ENCODE measurements at regions not wholly inside any gene's neighbourhood (a gene's known extent, or its start where the extent isn't known, plus 50 kb on each side); places are given as distances from the start of the nearest gene placed in this dataset.

DNA sequence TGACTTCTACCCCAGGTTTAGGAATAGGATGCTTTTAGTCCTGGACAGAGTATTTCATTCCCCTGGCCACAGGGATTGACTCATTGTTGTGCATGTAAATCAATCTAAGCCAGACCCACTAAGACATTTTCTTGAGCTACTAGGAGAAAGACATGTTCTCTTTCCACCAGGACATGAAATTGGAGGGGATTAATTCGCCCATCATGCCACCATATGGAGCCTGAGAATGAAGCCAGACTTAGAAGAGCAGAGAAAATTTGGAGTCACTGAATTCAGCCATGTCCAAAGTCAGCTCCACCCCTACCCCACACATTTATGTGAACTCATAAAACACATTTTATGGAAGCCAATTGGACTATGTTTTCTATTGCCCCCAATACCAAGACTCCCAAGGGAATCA is 322.5 kb downstream of the NFIB start:
- DNase-seq: no peak
- Histone ChIP-seq H3K4me1 (ENCODE audit: control insufficient read depth in 2 of 2, insufficient read depth in 2 of 2, low read length in 2 of 2) (no peaks in the 10 kb centered on the region), H3K27me3 (replicated peaks in 1 of 4; ENCODE audit: control extremely low read depth in 1 of 4, control insufficient read depth in 3 of 4, insufficient read depth in 4 of 4, low read length in 3 of 4) (no peaks in the 10 kb centered on the region), H3K36me3 (replicated peaks in 1 of 2; ENCODE audit: control extremely low read depth in 1 of 2, control insufficient read depth in 1 of 2, extremely low read depth in 1 of 2, insufficient read depth in 2 of 2, low read length in 1 of 2) (no peaks in the 10 kb centered on the region), H3K4me2 (replicated peaks; ENCODE audit: low read depth, low read length, poor library complexity, severe bottlenecking) (no peak overlapping the region), H3K79me2 (ENCODE audit: control insufficient read depth, insufficient read depth, low read length) (no peaks in the 10 kb centered on the region), H3K9ac (ENCODE audit: low read length) (no peak overlapping the region), H3K9me3 (ENCODE audit: control extremely low read depth in 1 of 3, control insufficient read depth in 2 of 3, insufficient read depth in 1 of 3, low read length in 2 of 3) (peaks cover 0 to 16% (median 0%) of the 10 kb centered on the region in 3 donors), H3K27ac (ENCODE audit: low read length in 2 of 2) (no peak overlapping the region), H2AFZ (ENCODE audit: insufficient read depth, low read depth, low read length, poor library complexity, severe bottlenecking) (no peak overlapping the region), H4K20me1 (ENCODE audit: control insufficient read depth, insufficient read depth, low read length, poor library complexity, severe bottlenecking) (no peaks in the 10 kb centered on the region), H3K4me3 (ENCODE audit: control extremely low read depth in 1 of 5, extremely low read depth in 1 of 5, insufficient read depth in 1 of 5, low read depth in 2 of 5, low read length in 4 of 5) (no peak overlapping the region)
- no CpG with 5 or more reads among the region's 1 CpG for WGBS (ENCODE audit: insufficient coverage)
- TF ChIP-seq EZH2 (IDR thresholded peaks at IDR 0.05; ENCODE audit: borderline replicate concordance, insufficient read depth, low read depth, low read length, poor library complexity, severe bottlenecking) (no peak), CTCF (IDR thresholded peaks at IDR 0.05) (no peak)
- intact Hi-C loops (cut with micrococcal nuclease): no loop called here
- ATAC-seq (ENCODE audit: low read depth): no peak
- H3K4me1 Mint-ChIP-seq: no peaks in the 10 kb centered on the region
- H3K9me3 Mint-ChIP-seq (ENCODE audit: insufficient read depth): peaks cover 5% of the 10 kb centered on the region
- no peak overlapping the region for H3K27ac Mint-ChIP-seq
- H3K4me3 Mint-ChIP-seq: no peak overlapping the region
- no peaks in the 10 kb centered on the region for H3K27me3 Mint-ChIP-seq
- POLR2A ChIA-PET: no interaction called here
- CTCF ChIA-PET: no interaction called here

GRCh38 chr9:13990994-13991393 is 322.9 kb downstream of the NFIB start:
- Histone ChIP-seq H3K79me2 (ENCODE audit: control insufficient read depth, insufficient read depth, low read length) (no peaks in the 10 kb centered on the region), H2AFZ (ENCODE audit: insufficient read depth, low read depth, low read length, poor library complexity, severe bottlenecking) (no peak overlapping the region), H3K27me3 (replicated peaks in 1 of 4; ENCODE audit: control extremely low read depth in 1 of 4, control insufficient read depth in 3 of 4, insufficient read depth in 4 of 4, low read length in 3 of 4) (no peaks in the 10 kb centered on the region), H3K9me3 (ENCODE audit: control extremely low read depth in 1 of 3, control insufficient read depth in 2 of 3, insufficient read depth in 1 of 3, low read length in 2 of 3) (peaks cover 0 to 18% (median 0%) of the 10 kb centered on the region in 3 donors), H3K27ac (ENCODE audit: low read length in 2 of 2) (no peak overlapping the region), H4K20me1 (ENCODE audit: control insufficient read depth, insufficient read depth, low read length, poor library complexity, severe bottlenecking) (no peaks in the 10 kb centered on the region), H3K4me3 (ENCODE audit: control extremely low read depth in 1 of 5, extremely low read depth in 1 of 5, insufficient read depth in 1 of 5, low read depth in 2 of 5, low read length in 4 of 5) (no peak overlapping the region), H3K9ac (ENCODE audit: low read length) (no peak overlapping the region), H3K36me3 (replicated peaks in 1 of 2; ENCODE audit: control extremely low read depth in 1 of 2, control insufficient read depth in 1 of 2, extremely low read depth in 1 of 2, insufficient read depth in 2 of 2, low read length in 1 of 2) (no peaks in the 10 kb centered on the region), H3K4me1 (ENCODE audit: control insufficient read depth in 2 of 2, insufficient read depth in 2 of 2, low read length in 2 of 2) (no peaks in the 10 kb centered on the region), H3K4me2 (replicated peaks; ENCODE audit: low read depth, low read length, poor library complexity, severe bottlenecking) (no peak overlapping the region)
- no peaks in the 10 kb centered on the region for H3K4me1 Mint-ChIP-seq
- H3K9me3 Mint-ChIP-seq (ENCODE audit: insufficient read depth): peaks cover 5% of the 10 kb centered on the region
- WGBS (ENCODE audit: insufficient coverage): no CpG with 5 or more reads among the region's 4 CpGs
- TF ChIP-seq CTCF (IDR thresholded peaks at IDR 0.05) (no peak), EZH2 (IDR thresholded peaks at IDR 0.05; ENCODE audit: borderline replicate concordance, insufficient read depth, low read depth, low read length, poor library complexity, severe bottlenecking) (no peak)
- no peak overlapping the region for H3K27ac Mint-ChIP-seq
- ChIA-PET CTCF (no interaction called here), POLR2A (no interaction called here)
- no peak for DNase-seq
- intact Hi-C loops (cut with micrococcal nuclease): no loop called here
- H3K27me3 Mint-ChIP-seq: no peaks in the 10 kb centered on the region
- no peak overlapping the region for H3K4me3 Mint-ChIP-seq
- ATAC-seq (ENCODE audit: low read depth): no peak

Measured in B cell (primary cell).